GM12878 (cell line): ENCODE measurements at regions not wholly inside any gene's neighbourhood (a gene's known extent, or its start where the extent isn't known, plus 50 kb on each side); places are given as distances from the start of the nearest gene placed in this dataset.

Source experiments
- ATAC-seq: fragments of 200-7000 bp; cut with Tn5 transposase; 3 replicates; pipeline ENCODE4 v1.9.1; 2020; ENCODE audit warnings: mild to moderate bottlenecking, moderate library complexity
- BruUV-seq: library from RNA; stranded (reverse); fragments of 400-500 nt; replicated peaks from 2 replicates; lab custom pipeline; 2021; lab: Mats Ljungman, UMichigan
- CTCF ChIA-PET: fragments of 300-600 bp; sonication (Branson Sonifier 250); formaldehyde crosslinking; extraction: SDS; loops from one replicate; lab custom pipeline; 2021; ENCODE audit warnings: inconsistent platforms; lab: Yijun Ruan, JAX
- POLR2A ChIA-PET: fragments of 350-600 bp; formaldehyde crosslinking; extraction: SDS; loops from one replicate; lab custom pipeline; 2021; ENCODE audit warnings: inconsistent platforms; lab: Charles Lee
- RAD21 ChIA-PET: fragments of 300-600 bp; sonication (Branson Sonifier 250); formaldehyde crosslinking; loops from one replicate; lab custom pipeline; 2023; ENCODE audit warnings: antibody characterized with exemption; ENCODE audit not compliant: unreplicated experiment; lab: Charles Lee
- SMC1A ChIA-PET: fragments of 300-600 bp; sonication (Branson Sonifier 250); formaldehyde crosslinking; loops from one replicate; lab custom pipeline; 2023; ENCODE audit not compliant: unreplicated experiment, uncharacterized antibody; lab: Charles Lee
- DNase-seq: peaks from one replicate; pipeline ENCODE4 v3.0.0-alpha.2; 2011; ENCODE audit warnings: low read depth, low spot score
- FAIRE-seq: peaks from 3 replicates; lab custom pipeline; 2011; peaks lifted over from hg19 to GRCh38; lab: Jason Lieb, UNC
- H2AFZ ChIP-seq: 2 replicates; pipeline ENCODE4 v1.6.0; 2011; ENCODE audit warnings: low read depth, low read length, control low read depth; ENCODE audit not compliant: control insufficient read depth
- H3K27ac ChIP-seq: 2 replicates; pipeline ENCODE4 v1.5.1; 2011; ENCODE audit warnings: control low read depth; ENCODE audit not compliant: control insufficient read depth, insufficient read depth
- H3K27me3 ChIP-seq, 2 experiments: replicated peaks in 1 of 2; 2 replicates each; pipeline versions ENCODE4 v1.6.0 to v1.6.1; 2011; ENCODE audit warnings: low read length in 1 of 2; ENCODE audit not compliant: control insufficient read depth in 2 of 2, insufficient read depth in 2 of 2
- H3K36me3 ChIP-seq, 2 experiments: 2 replicates each; pipeline ENCODE4 v1.5.1; 2011; ENCODE audit warnings: low read length in 1 of 2; ENCODE audit not compliant: control insufficient read depth in 2 of 2, insufficient read depth in 2 of 2
- H3K4me1 ChIP-seq: 2 replicates; pipeline ENCODE4 v1.6.1; 2011; ENCODE audit warnings: mild to moderate bottlenecking, low read length, moderate library complexity, mixed read lengths; ENCODE audit not compliant: control insufficient read depth, insufficient read depth
- H3K4me2 ChIP-seq: 2 replicates; pipeline ENCODE4 v1.6.0; 2011; ENCODE audit warnings: control low read depth; ENCODE audit not compliant: control insufficient read depth, insufficient read depth
- H3K4me3 ChIP-seq: fragments of 200-600 bp; sonication (generic); 2 replicates; pipeline ENCODE4 v1.5.1; 2016
- H3K79me2 ChIP-seq: 2 replicates; pipeline ENCODE4 v1.6.0; 2011; ENCODE audit warnings: low read length; ENCODE audit not compliant: control insufficient read depth, insufficient read depth
- H3K9ac ChIP-seq: 2 replicates; pipeline ENCODE4 v1.8.0; 2011; ENCODE audit warnings: low read length, control low read depth, mixed read lengths; ENCODE audit not compliant: control insufficient read depth, insufficient read depth
- H3K9me3 ChIP-seq: replicated peaks from 3 replicates; pipeline ENCODE4 v1.5.1; 2011; ENCODE audit warnings: mild to moderate bottlenecking, low read length; ENCODE audit not compliant: control insufficient read depth, insufficient read depth
- H4K20me1 ChIP-seq: 2 replicates; pipeline ENCODE4 v1.6.0; 2011; ENCODE audit not compliant: control insufficient read depth, insufficient read depth
- BRCA1 ChIP-seq: IDR thresholded peaks from 2 replicates; pipeline ENCODE4 v1.6.1; 2011; ENCODE audit warnings: low read depth, low read length, improper control_type of control experiment
- CHD1 ChIP-seq: IDR thresholded peaks from 2 replicates; pipeline ENCODE4 v1.6.1; 2012; ENCODE audit warnings: low read depth, low read length, improper control_type of control experiment
- EED ChIP-seq: sonication (generic); IDR thresholded peaks from 2 replicates; pipeline ENCODE4 v1.6.1; 2016; ENCODE audit warnings: antibody characterized with exemption, low read depth
- ETV6 ChIP-seq, 2 experiments: fragments of 450-650 bp in 1 of 2; IDR thresholded peaks in 1 of 2; conservative IDR thresholded peaks in 1 of 2; 2 replicates each; pipeline ENCODE4 v1.6.1; 2014; ENCODE audit warnings: antibody characterized with exemption in 1 of 2, borderline replicate concordance in 1 of 2, low read depth in 1 of 2, mild to moderate bottlenecking in 1 of 2, moderate library complexity in 1 of 2
- FOXK2 ChIP-seq: fragments of 450-650 bp; IDR thresholded peaks from 2 replicates; pipeline ENCODE4 v1.6.1; 2017; ENCODE audit warnings: mild to moderate bottlenecking, moderate library complexity
- GABPA ChIP-seq: IDR thresholded peaks from 2 replicates; pipeline ENCODE4 v1.6.1; 2014; ENCODE audit warnings: antibody characterized with exemption, low read depth, mild to moderate bottlenecking, inconsistent platforms
- HDAC2 ChIP-seq: fragments of 200-600 bp; sonication (generic); IDR thresholded peaks from 2 replicates; pipeline ENCODE4 v1.6.1; 2017
- IRF4 ChIP-seq: IDR thresholded peaks from 2 replicates; pipeline ENCODE4 v1.6.1; 2011; ENCODE audit warnings: low read depth, low read length
- MYC ChIP-seq: IDR thresholded peaks from 2 replicates; pipeline ENCODE4 v1.6.1; 2011; ENCODE audit warnings: mild to moderate bottlenecking, low read length, moderate library complexity, inconsistent platforms; ENCODE audit not compliant: insufficient read depth, insufficient replicate concordance, insufficient read length, severe bottlenecking
- RELA ChIP-seq: fragments of 450-650 bp; IDR thresholded peaks from 2 replicates; pipeline ENCODE4 v1.8.0; 2014; ENCODE audit warnings: borderline replicate concordance; ENCODE audit not compliant: partially characterized antibody
- TBL1XR1 ChIP-seq: IDR thresholded peaks from 2 replicates; pipeline ENCODE4 v1.6.1; 2012; ENCODE audit warnings: low read depth, low read length, improper control_type of control experiment
- YY1 ChIP-seq: IDR thresholded peaks from 2 replicates; pipeline ENCODE4 v1.6.1; 2011; ENCODE audit warnings: low read depth, mild to moderate bottlenecking, low read length
- ZZZ3 ChIP-seq: IDR thresholded peaks from 2 replicates; pipeline ENCODE4 v1.6.1; 2011; ENCODE audit warnings: low read depth; ENCODE audit not compliant: control insufficient read depth, insufficient read length
- WGBS: methylation state at CpG from one replicate; pipeline ENCODE4 v1.1.6; 2016; ENCODE audit warnings: low lambda C conversion rate; ENCODE audit not compliant: insufficient replicate concordance, insufficient coverage; ENCODE audit errors: missing lambda C conversion rate; 5-methylcytosine and 5-hydroxymethylcytosine counted together
- in situ Hi-C: fragments of 300-500 bp; cut with MboI; formaldehyde crosslinking; loops from 9 replicates; pipeline ENCODE4 v1.14.3; 2018; ENCODE audit warnings: mixed read lengths
- intact Hi-C: fragments of 100-400 bp; cut with micrococcal nuclease; formaldehyde crosslinking; loops from one replicate; pipeline ENCODE4 v1.14.2; 2022; ENCODE audit not compliant: unreplicated experiment
- TF ChIP-seq, protein P1 (sequence below): IDR thresholded peaks from 2 replicates; pipeline ENCODE4 v1.6.1; 2012; ENCODE audit warnings: low read length, inconsistent platforms
- TF ChIP-seq, protein P2 (sequence below): fragments of 150-350 bp; IDR thresholded peaks from 2 replicates; pipeline ENCODE4 v1.6.1; 2014; ENCODE audit warnings: mild to moderate bottlenecking, low read depth, low read length

DNA sequence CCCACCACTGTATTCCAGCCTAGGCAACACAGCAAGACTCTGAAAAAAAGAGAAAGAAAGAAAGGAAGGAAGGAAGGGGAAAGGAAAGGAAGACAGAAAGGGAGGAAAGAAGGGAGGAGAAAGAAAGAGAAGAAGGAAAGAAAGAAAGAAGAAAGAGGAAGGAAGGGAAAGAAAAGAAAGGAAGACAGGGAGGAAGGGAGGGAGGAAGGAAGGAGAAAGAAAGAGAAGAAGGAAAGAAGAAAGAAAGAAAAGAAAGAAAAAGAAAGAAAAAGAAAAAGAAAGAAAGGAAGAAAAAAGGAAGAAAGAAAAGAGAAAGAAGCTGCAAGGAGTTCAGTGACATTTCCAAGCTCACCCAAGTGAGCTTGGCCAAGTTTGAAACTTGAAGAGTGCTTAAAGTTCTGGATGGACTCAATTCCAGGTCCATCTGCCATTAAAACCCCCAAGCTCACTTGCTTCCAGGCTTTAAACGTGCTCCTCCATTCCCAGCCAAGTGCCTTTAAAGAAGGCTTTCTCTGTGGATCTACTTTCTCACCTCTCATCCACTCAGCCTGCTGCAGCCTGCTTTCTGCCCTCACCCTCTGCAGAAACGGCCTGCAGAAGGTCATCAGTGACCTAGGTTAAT, 101.5 kb downstream of the VCPKMT start:
- CTCF ChIA-PET, result no interaction called here
- H4K20me1 ChIP-seq, result no peaks in the 10 kb centered on the region
- BruUV-seq, result no TSS peak
- SMC1A ChIA-PET, result interaction anchor here (1.2 to 1.4 kb wide), 2 partner anchors 11 to 89 kb away, joined by 4 to 5 read pairs; no protein-coding TSS in a partner anchor
- no peaks in the 10 kb centered on the region for H3K4me1 ChIP-seq
- ATAC-seq, result no peak
- intact Hi-C loops, result no loop called here
- no peak for TF ChIP-seq TBL1XR1
- no peak for TF ChIP-seq CHD1
- no peak for TF ChIP-seq ZZZ3
- no peak for TF ChIP-seq ETV6 (conservative IDR thresholded peaks at IDR 0.05 in 1 of 2, IDR thresholded peaks at IDR 0.05 in 1 of 2; ENCODE audit: borderline replicate concordance in 1 of 2, low read depth in 1 of 2)
- TF ChIP-seq HDAC2, result no peak
- no peak for TF ChIP-seq FOXK2
- TF ChIP-seq, protein P1, sequence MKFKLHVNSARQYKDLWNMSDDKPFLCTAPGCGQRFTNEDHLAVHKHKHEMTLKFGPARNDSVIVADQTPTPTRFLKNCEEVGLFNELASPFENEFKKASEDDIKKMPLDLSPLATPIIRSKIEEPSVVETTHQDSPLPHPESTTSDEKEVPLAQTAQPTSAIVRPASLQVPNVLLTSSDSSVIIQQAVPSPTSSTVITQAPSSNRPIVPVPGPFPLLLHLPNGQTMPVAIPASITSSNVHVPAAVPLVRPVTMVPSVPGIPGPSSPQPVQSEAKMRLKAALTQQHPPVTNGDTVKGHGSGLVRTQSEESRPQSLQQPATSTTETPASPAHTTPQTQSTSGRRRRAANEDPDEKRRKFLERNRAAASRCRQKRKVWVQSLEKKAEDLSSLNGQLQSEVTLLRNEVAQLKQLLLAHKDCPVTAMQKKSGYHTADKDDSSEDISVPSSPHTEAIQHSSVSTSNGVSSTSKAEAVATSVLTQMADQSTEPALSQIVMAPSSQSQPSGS, result no peak
- TF ChIP-seq RELA, result no peak
- no peak for TF ChIP-seq BRCA1
- no peak for TF ChIP-seq MYC
- no peak for TF ChIP-seq IRF4
- TF ChIP-seq, protein P2, sequence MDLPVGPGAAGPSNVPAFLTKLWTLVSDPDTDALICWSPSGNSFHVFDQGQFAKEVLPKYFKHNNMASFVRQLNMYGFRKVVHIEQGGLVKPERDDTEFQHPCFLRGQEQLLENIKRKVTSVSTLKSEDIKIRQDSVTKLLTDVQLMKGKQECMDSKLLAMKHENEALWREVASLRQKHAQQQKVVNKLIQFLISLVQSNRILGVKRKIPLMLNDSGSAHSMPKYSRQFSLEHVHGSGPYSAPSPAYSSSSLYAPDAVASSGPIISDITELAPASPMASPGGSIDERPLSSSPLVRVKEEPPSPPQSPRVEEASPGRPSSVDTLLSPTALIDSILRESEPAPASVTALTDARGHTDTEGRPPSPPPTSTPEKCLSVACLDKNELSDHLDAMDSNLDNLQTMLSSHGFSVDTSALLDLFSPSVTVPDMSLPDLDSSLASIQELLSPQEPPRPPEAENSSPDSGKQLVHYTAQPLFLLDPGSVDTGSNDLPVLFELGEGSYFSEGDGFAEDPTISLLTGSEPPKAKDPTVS, result no peak
- no peak for TF ChIP-seq YY1
- no peak for TF ChIP-seq GABPA
- TF ChIP-seq EED, result no peak
- H3K9ac ChIP-seq, result no peak overlapping the region
- H3K4me2 ChIP-seq, result no peak overlapping the region
- no peaks in the 10 kb centered on the region for H3K79me2 ChIP-seq
- no peak for FAIRE-seq
- in situ Hi-C loops, result no loop called here
- H3K9me3 ChIP-seq, result no peaks in the 10 kb centered on the region; the same call in 1 of the 3 replicates
- no peak overlapping the region for H3K4me3 ChIP-seq
- POLR2A ChIA-PET, result interaction anchor here (1.1 kb wide), 1 partner anchor 13 kb away, joined by 3 read pairs; no protein-coding TSS in a partner anchor
- H3K27ac ChIP-seq, result no peak overlapping the region
- RAD21 ChIA-PET, result no interaction called here
- DNase-seq, result no peak
- 29% methylated on average over 2 of the region's 2 CpGs for WGBS
- no peaks in the 10 kb centered on the region for H3K36me3 ChIP-seq
- H3K27me3 ChIP-seq, result no peaks in the 10 kb centered on the region
- no peak overlapping the region for H2AFZ ChIP-seq
